Hypothalamus (tissue), 51 donors: ENCODE measurements at regions not wholly inside any gene's neighbourhood (a gene's known extent, or its start where the extent isn't known, plus 50 kb on each side); places are given as distances from the start of the nearest gene placed in this dataset.
A peak's percentile ranks its signal among the peaks of the same experiment; 100 is the strongest.

Experiments used
- DNase-seq, 51 donors: peaks; one replicate each; lab custom pipeline; 2025; lab: John Stamatoyannopoulos, UW

GRCh38 chrX:142149919-142150318 is 55.2 kb downstream of the MAGEC2 start:
- no peak for DNase-seq

- DNase-seq = no peak
These were observed 70.6 kb downstream of the MAGEC2 start for GRCh38 chrX:142134533-142134932.

GRCh38 chrX:142096253-142096652 is 108.8 kb downstream of the MAGEC2 start:
- DNase-seq = no peak

- peak in 1 of 51 donors; percentile 0 for DNase-seq
These were observed 109.3 kb downstream of the MAGEC2 start for GRCh38 chrX:142095651-142096245.

GRCh38 chrX:142089193-142089592 is 115.9 kb downstream of the MAGEC2 start:
- peak in 5 of 51 donors; percentile 0 to 2 (median 0) for DNase-seq

- no peak for DNase-seq
These were observed 120.5 kb downstream of the MAGEC2 start for GRCh38 chrX:142084611-142085010.

- DNase-seq = no peak
These were observed 128.5 kb downstream of the MAGEC2 start for GRCh38 chrX:142076633-142077032.

GRCh38 chrX:142068365-142068764 is 136.7 kb downstream of the MAGEC2 start:
- DNase-seq = no peak

GRCh38 chrX:142060191-142060590 is 144.9 kb downstream of the MAGEC2 start:
- no peak for DNase-seq

GRCh38 chrX:142054094-142054493 is 150.4 kb downstream of the MAGEC1 start:
- no peak for DNase-seq

GRCh38 chrX:142052238-142052637 is 148.5 kb downstream of the MAGEC1 start:
- DNase-seq = no peak

GRCh38 chrX:142043196-142043595 is 139.5 kb downstream of the MAGEC1 start:
- DNase-seq = no peak

- DNase-seq = no peak
These were observed 137.2 kb downstream of the MAGEC1 start for GRCh38 chrX:142040906-142041305.

GRCh38 chrX:142036116-142036515 is 132.4 kb downstream of the MAGEC1 start:
- DNase-seq = no peak

GRCh38 chrX:142005532-142005931 is 101.8 kb downstream of the MAGEC1 start:
- no peak for DNase-seq

GRCh38 chrX:142002471-142002870 is 98.8 kb downstream of the MAGEC1 start:
- no peak for DNase-seq

- no peak for DNase-seq
These were observed 98.2 kb downstream of the MAGEC1 start for GRCh38 chrX:142001934-142002333.

- DNase-seq = no peak
These were observed 86.1 kb downstream of the MAGEC1 start for GRCh38 chrX:141989815-141990214.

- DNase-seq = no peak
These were observed 85.4 kb downstream of the MAGEC1 start for GRCh38 chrX:141989134-141989533.

- DNase-seq = no peak
These were observed 78.6 kb downstream of the MAGEC1 start for GRCh38 chrX:141982296-141982695.

GRCh38 chrX:141975839-141976238 is 72.1 kb downstream of the MAGEC1 start:
- no peak for DNase-seq

GRCh38 chrX:141969706-141970105 is 66.0 kb downstream of the MAGEC1 start:
- DNase-seq = peak in 2 of 51 donors; percentile 14 to 38

- DNase-seq = no peak
These were observed 56.9 kb downstream of the MAGEC1 start for GRCh38 chrX:141960578-141960977.
